Skin epidermis (tissue), 12 donors: ENCODE measurements at regions not wholly inside any gene's neighbourhood (a gene's known extent, or its start where the extent isn't known, plus 50 kb on each side); places are given as distances from the start of the nearest gene placed in this dataset.
"Not testable (repeated sequence)": the region's sequence is repeated elsewhere in the genome, so short reads cannot be mapped to it uniquely, and the experiment has no call there.

Source experiments
- H3K27ac ChIP-seq, 21 experiments: fragments of 200-600 bp; sonication (generic) in 11 of 21; one replicate each; pipeline ENCODE4 v1.5.0; 2020; ENCODE audit warnings: mild to moderate bottlenecking in 3 of 21, inconsistent platforms in 2 of 21, moderate library complexity in 2 of 21
- H3K4me3 ChIP-seq, 7 experiments: fragments of 200-600 bp; sonication (generic) in 2 of 7; one replicate each; pipeline ENCODE4 v1.5.0; 2020; ENCODE audit warnings: inconsistent platforms in 2 of 7, mild to moderate bottlenecking in 2 of 7, moderate library complexity in 1 of 7

- Histone ChIP-seq H3K4me3 (no peak overlapping the region), H3K27ac (peak overlapping the region in 6 of 21 experiments; percentile 19 to 81 (median 58))
Observed at GRCh38 chr21:35502821-35503220, 453.7 kb upstream of the RUNX1 start.

- H3K4me3 ChIP-seq = not testable (repeated sequence)
Observed at GRCh38 chr21:35497522-35497921, 448.4 kb upstream of the RUNX1 start.

DNA sequence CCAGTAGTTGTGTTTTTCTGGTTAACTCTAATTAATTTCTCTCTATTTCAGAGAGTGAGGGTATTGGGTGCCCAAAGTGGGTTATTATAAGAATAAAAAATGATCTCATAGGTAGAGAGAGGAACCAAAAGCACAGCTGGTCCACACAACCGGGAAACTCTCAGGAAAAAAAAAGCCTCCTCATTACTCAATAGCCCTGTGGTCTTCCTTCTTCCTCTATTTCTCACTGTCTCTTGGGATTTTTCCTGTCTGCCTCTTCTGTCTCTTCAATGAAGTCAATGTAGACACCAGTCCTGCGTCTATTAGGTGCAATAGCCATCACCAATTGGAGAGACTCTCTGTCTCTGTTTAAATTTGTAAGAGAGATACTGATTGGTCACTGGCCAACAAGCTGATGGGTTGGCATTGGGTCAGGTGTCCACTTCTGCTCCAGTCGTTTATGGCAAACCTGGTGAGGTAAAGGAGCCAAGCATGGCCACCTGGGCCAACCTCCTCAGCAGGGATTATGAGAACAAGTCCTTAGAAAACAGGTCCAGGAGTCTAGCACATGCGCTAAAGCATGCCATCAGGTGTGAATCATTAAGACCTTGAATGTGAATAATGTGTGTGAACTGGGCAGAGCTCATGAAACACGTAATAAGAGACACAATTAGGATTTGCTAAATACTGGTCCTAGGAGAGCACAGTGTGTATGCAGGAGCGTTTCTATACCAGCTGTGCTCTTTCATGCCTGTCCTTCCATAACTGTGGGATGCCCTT, 443.0 kb upstream of the RUNX1 start:
- peak overlapping the region in 1 of 21 experiments; percentile 22 for H3K27ac ChIP-seq
- no peak overlapping the region for H3K4me3 ChIP-seq

More at GRCh38 chr21:35497522-35497921, 448.4 kb upstream of the RUNX1 start:
- not testable (repeated sequence) for H3K27ac ChIP-seq

DNA sequence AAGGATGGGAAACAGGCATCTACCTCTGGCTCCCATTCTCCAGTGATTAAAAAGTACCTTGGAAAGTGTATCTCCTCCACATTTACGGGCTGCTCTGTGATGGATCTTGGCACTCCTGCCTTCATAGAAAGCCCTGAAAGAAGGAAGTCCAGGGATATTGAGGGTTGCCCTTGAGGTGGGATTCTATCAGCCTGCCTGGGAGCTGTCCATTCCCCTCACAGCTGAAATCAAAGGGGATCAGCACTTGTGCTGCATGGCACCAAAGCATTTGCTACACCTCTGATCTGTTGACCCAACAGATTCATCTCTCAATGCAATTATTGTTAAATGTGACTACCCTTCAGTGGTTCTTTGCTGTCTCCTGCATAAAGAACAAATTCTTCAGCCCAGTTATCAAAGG, 442.0 kb upstream of the RUNX1 start:
- H3K4me3 ChIP-seq = no peak overlapping the region
- no peak overlapping the region for H3K27ac ChIP-seq

- Histone ChIP-seq H3K4me3 (no peak overlapping the region), H3K27ac (no peak overlapping the region)
Observed at GRCh38 chr21:35489389-35489980, 440.4 kb upstream of the RUNX1 start.

- H3K27ac ChIP-seq = no peak overlapping the region
- H3K4me3 ChIP-seq = no peak overlapping the region
Observed at GRCh38 chr21:35488946-35489345, 439.8 kb upstream of the RUNX1 start.

DNA sequence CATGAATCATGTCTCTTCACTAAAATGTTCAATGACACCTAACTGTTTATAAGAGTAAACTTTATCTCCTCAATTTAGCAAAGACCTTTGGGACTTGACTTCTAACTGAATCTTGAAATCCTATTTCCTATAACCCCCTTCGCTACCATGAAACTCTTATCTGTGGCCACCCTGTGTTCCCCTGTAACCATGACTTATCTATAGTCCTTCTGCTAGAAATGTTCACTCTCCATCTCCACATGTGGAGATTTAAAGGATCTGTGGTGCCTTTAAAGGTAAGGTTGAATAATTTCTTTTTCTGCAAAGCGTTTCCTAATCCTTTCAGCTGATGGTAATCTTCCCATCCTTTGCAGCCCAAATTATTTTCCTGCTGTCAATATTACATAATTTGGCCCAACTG, 436.3 kb upstream of the RUNX1 start:
- Histone ChIP-seq H3K27ac (no peak overlapping the region), H3K4me3 (no peak overlapping the region)

- H3K27ac ChIP-seq = no peak overlapping the region
- no peak overlapping the region for H3K4me3 ChIP-seq
Observed at GRCh38 chr21:35484851-35485250, 435.7 kb upstream of the RUNX1 start.

GRCh38 chr21:35484032-35484431, 434.9 kb upstream of the RUNX1 start:
- Histone ChIP-seq H3K27ac (no peak overlapping the region), H3K4me3 (no peak overlapping the region)

GRCh38 chr21:35482933-35483662, 434.0 kb upstream of the RUNX1 start:
- H3K27ac ChIP-seq = no peak overlapping the region
- no peak overlapping the region for H3K4me3 ChIP-seq

DNA sequence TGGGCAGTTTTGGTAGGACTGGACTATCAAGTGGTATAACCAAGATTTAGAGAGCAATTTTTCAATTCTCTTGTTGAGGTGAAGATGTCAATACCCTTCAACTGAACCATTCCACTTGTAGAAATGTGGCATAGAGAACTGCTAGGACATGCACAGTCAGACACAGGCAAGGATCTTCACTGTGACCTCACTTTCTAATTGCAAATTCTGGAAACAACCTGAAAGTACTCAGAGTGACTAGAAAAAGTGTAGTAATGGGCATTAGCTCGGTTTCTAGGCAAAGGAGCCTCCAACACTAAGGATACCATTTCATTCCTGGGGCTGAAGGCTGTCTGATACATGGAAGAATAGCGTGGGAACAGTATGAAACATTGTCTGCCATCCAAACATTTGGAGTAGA, 433.0 kb upstream of the RUNX1 start:
- Histone ChIP-seq H3K27ac (no peak overlapping the region), H3K4me3 (no peak overlapping the region)

- Histone ChIP-seq H3K27ac (no peak overlapping the region), H3K4me3 (no peak overlapping the region)
Observed at GRCh38 chr21:35481005-35481404, 431.9 kb upstream of the RUNX1 start.

- Histone ChIP-seq H3K4me3 (no peak overlapping the region), H3K27ac (peak overlapping the region in 1 of 21 experiments; percentile 61)
Observed at GRCh38 chr21:35479529-35479928, 430.4 kb upstream of the RUNX1 start.

DNA sequence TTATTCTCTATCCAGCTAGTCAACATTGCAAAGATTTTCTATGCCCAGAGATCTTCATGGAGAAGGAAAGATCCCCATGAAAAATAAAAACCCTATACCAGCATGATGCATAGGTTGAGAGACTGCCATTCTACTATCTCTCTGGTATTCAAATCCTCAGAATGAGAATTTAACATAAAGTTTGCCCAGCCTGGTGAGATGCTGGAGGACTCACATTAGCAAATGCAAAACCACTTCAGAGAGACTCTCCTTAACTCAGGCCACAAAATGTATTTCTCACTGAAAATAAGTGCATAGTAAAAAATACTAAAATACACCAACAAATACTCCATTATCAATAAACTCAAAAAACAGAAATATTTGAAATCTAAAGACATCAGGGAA, 430.0 kb upstream of the RUNX1 start:
- no peak overlapping the region for H3K4me3 ChIP-seq
- peak overlapping the region in 5 of 21 experiments; percentile 0 to 61 (median 24) for H3K27ac ChIP-seq

- H3K27ac ChIP-seq = peak overlapping the region in 9 of 21 experiments; percentile 0 to 87 (median 27)
- H3K4me3 ChIP-seq = no peak overlapping the region
Observed at GRCh38 chr21:35478161-35479064, 429.3 kb upstream of the RUNX1 start.

DNA sequence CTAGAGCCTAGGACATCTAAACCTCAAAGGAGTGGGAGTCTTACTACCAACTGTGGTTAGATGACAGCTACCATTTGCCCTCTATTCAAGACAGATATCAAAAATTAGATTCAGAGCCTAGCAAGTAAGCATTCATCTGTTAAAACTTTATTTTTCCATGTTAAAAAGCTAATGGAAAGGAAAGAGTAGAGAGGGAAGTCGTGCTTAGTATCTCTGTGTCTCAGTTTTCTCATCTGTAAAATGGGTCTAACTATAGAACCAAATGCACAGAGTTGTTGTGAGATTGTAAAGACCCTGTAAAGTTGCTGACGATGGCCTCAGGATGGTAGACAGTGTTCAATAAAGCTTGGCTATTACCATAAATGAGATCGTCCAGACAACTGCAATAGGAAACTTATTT, 428.5 kb upstream of the RUNX1 start:
- Histone ChIP-seq H3K27ac (peak overlapping the region in 8 of 21 experiments; percentile 14 to 87 (median 56)), H3K4me3 (no peak overlapping the region)

GRCh38 chr21:35476621-35477395, 427.7 kb upstream of the RUNX1 start:
- Histone ChIP-seq H3K4me3 (no peak overlapping the region), H3K27ac (peak overlapping the region in 13 of 21 experiments; percentile 18 to 87 (median 52))

- no peak overlapping the region for H3K4me3 ChIP-seq
- peak overlapping the region in 14 of 21 experiments; percentile 18 to 87 (median 38) for H3K27ac ChIP-seq
Observed at GRCh38 chr21:35475762-35476161, 426.7 kb upstream of the RUNX1 start.

GRCh38 chr21:35475009-35475408, 425.9 kb upstream of the RUNX1 start:
- Histone ChIP-seq H3K4me3 (no peak overlapping the region), H3K27ac (peak overlapping the region in 9 of 21 experiments; percentile 18 to 87 (median 41))
